ENCODE measurements at regions not wholly inside any gene's neighbourhood (a gene's known extent, or its start where the extent isn't known, plus 50 kb on each side); places are given as distances from the start of the nearest gene placed in this dataset.

- TF ChIP-seq, protein P1, sequence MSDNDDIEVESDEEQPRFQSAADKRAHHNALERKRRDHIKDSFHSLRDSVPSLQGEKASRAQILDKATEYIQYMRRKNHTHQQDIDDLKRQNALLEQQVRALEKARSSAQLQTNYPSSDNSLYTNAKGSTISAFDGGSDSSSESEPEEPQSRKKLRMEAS (IDR thresholded peaks at IDR 0.05) = no peak
- TF ChIP-seq CHD1 (IDR thresholded peaks at IDR 0.05; ENCODE audit: low read depth, low read length) (no peak), RFX5 (IDR thresholded peaks at IDR 0.05; ENCODE audit: borderline replicate concordance, low read depth, low read length) (no peak), HDAC2 (IDR thresholded peaks at IDR 0.05; ENCODE audit: borderline replicate concordance in 1 of 2, low read depth in 2 of 2, low read length in 2 of 2) (no peak)
- TF ChIP-seq, protein P2, sequence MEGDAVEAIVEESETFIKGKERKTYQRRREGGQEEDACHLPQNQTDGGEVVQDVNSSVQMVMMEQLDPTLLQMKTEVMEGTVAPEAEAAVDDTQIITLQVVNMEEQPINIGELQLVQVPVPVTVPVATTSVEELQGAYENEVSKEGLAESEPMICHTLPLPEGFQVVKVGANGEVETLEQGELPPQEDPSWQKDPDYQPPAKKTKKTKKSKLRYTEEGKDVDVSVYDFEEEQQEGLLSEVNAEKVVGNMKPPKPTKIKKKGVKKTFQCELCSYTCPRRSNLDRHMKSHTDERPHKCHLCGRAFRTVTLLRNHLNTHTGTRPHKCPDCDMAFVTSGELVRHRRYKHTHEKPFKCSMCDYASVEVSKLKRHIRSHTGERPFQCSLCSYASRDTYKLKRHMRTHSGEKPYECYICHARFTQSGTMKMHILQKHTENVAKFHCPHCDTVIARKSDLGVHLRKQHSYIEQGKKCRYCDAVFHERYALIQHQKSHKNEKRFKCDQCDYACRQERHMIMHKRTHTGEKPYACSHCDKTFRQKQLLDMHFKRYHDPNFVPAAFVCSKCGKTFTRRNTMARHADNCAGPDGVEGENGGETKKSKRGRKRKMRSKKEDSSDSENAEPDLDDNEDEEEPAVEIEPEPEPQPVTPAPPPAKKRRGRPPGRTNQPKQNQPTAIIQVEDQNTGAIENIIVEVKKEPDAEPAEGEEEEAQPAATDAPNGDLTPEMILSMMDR (IDR thresholded peaks at IDR 0.05; ENCODE audit: control extremely low read depth in 1 of 3, insufficient read depth in 1 of 3, low read depth in 1 of 3, low read length in 3 of 3) = no peak
Measured at GRCh38 chr7:19963695-19964094, 190.3 kb upstream of the TMEM196 start.

All from H1 (cell line).